GM21737 (cell line): ENCODE measurements at regions not wholly inside any gene's neighbourhood (a gene's known extent, or its start where the extent isn't known, plus 50 kb on each side); places are given as distances from the start of the nearest gene placed in this dataset.
"Not testable (repeated sequence)": the region's sequence is repeated elsewhere in the genome, so short reads cannot be mapped to it uniquely, and the experiment has no call there.

Experiments used
- ATAC-seq: cut with Tn5 transposase; IDR thresholded peaks from one replicate; pipeline ENCODE4 v1.9.1; 2021; ENCODE audit warnings: mild to moderate bottlenecking, moderate library complexity; ENCODE audit not compliant: unreplicated experiment

DNA sequence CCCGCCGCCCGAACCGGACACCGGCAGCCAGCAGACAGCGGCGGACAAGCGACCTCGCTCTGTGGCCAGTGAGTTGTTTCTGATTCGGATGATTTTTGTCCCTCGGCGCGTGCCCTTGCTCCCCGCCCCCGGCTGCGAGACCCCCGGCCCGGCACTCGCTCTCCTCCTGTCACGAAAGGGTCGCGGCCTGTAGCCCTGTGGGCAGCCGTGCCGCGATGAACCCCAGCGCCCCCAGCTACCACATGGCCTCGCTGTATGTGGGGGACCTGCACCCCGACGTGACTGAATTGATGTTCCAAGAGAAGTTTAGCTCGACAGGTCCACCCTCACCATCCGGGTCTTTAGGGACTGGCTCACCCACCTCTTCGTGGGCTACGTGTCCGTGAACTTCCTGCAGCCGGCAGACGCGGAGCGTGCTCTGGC, 1257.5 kb upstream of the ACVR2A start:
- no peak for ATAC-seq

DNA sequence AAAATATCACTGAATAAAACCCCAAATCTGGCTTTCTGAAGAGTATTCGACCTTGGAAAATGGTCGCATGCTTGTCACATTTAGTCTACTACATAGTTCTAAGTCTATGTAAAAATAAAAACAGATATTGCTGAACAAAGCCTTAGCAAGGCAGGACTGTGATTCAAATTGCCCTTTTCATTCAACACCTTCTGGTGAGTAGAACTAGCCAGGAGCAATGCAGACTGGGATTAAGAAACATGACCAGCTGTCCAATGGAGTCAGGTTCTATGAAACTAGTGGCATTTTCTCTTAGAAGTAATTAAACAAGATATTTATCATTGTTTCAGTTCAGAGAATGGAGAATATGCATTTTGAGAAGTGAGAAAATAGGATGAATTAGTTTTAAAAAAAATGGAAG, 1260.5 kb upstream of the ACVR2A start:
- ATAC-seq, result no peak

DNA sequence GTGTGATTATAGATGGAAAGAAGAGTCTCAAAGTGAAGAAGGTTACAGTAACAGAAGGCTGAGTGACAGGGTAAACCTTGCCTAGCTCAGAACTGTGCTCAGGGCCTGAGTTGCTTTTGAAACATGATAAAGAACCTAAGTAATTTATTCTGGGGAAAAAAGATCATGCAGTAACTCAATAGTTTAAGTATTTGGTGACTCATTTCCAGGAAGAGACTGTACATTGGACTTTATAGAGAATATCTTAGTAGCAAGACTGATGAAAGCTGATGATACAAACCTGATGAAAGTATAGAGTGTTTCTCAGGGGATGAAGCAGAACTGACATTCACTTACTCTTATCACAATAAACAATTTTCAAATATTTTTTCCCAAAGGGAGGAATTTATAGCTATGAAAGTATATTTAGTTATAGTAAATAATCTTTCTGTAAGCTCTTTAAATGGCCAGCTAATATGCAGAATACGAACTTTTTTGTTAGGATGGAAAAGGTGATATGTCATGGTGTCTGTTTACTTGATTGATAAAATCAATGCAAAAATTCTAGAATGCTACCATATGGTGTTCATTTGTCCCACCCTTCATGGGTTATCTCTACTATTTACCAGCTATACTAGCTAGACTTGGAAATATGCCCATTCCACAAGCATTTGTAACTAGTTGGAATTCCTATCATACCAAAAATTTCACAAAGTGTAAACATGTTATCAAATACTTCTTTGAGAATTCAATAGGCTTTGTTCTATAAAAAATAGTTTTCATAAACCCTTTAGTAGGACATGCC, 1265.5 kb upstream of the ACVR2A start:
- ATAC-seq, result no peak

DNA sequence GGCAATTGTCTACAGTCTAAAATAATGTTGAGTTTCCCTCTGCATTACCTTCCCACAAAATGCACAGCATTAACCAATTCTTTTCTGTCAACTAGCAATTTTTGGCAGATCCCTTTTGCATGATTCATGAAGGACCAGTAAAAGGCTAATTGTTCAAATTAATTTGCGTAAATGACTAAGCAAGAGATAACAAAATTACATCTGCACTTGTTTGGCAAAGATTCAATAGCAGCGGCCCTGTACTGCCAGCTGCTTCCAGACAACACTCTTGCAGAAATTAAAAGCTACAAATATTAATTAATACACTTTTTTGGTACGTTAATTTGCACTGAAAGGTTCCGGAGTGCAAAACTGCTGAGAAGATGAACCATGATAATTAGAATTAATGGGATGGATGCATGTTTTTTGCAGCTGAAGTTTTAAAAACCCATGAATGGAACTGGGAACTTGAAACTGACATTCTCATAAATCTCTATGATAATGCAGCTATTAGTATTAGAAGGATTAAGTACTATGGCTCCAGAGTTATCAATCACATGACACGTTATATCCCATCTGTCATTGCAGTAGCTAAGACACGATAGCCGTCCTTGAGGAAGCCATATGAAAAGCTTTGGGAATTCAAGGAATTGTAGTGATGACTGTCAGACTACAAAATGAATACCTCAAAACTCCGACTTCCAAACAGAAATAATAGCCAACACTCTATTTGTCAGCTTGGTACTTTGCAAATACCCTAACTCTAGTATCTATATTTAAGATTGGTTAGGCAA, 1268.3 kb upstream of the ACVR2A start:
- no peak for ATAC-seq

DNA sequence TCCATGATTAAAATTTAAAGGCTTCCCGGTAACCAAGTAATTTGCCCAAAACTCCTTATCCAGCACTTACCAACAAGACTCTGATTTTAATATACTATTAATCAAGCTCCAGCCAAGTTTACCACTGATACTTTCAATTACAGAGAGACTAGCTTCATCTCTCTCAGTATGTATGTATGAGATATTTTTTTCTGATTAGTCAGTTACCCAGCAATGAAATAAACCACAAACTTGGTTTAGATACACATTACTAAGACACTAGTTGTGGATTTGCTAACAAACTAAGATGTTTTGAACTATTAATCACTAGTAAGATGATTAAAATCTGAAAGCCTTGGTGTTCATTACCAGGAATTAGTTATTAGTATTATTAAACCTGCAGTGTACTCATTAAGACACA, 1272.2 kb upstream of the ACVR2A start:
- no peak for ATAC-seq

DNA sequence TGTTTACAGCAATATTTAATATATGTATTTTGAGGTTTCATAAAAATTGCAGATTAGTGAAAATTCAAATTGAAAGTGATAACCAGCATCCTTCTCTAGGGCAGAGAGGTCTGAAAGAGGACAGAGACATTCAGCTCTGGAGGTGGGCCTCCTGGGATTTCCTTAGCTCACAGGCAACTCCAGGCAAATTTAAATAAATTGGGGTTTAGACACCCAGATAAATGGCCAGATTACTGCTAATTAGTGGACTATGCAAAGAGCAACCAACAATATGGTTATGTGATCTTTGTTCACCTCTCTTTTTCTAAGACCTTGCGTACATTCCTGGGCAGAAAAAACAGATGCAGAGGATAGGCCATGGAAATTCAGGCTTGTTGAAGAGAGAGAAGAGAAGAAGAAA, 1282.8 kb upstream of the ACVR2A start:
- no peak for ATAC-seq

DNA sequence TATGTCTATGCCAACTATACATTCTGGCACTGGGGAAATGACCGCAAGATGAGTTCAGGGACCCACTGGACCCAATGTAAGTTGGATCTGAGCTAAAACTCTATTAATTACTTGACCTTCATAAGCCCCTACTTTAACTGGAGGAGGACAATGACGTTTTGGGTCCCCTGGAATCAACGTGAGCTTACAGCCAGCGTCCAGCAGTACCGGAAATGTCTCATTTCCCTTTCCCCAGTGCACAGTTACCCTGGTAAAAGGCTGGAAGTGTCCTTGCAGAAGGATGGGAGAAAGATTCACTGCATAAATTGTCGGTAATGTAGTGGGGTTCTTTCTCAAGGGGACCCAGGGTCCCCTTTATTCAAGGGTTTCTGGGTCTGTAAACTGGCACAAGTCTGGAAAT, 1297.6 kb upstream of the ACVR2A start:
- ATAC-seq, result no peak

DNA sequence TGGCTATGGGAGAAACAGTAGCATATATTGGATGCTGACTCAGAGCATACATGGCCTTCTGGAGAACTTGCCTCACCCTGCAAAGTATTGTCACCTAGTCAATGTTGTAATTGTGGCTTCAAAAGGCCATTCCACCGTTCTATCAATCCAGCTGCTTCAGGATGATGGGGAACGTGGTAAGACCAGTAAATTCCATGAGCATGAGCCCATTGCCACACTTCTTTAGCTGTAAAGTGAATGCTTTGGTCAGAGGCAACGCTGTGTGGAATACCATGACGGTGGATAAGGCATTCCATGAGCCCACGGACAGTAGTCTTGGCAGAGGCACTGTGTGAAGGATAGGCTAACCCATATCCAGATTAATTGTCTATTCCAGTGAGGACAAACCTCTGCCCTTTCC, 1300.1 kb upstream of the ACVR2A start:
- no peak for ATAC-seq

DNA sequence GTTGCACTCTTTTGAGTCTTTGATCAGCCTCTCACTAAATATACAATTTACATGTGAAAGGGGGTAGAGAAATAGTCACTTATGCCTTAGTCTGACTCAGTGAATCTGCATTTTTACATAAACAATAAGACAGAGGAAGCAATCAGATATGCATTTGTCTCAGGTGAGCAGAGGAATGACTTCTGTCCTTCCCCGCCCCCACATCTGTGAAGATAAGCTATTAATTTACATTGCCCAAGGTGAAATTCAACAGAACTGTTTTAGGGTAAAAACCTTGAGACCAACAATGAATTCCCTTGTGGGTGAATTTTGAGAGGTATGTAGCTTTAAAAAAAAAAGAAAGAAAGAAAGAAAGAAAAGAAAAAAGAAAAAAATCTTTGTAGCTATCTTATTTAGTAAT, 1302.9 kb upstream of the ACVR2A start:
- no peak for ATAC-seq

DNA sequence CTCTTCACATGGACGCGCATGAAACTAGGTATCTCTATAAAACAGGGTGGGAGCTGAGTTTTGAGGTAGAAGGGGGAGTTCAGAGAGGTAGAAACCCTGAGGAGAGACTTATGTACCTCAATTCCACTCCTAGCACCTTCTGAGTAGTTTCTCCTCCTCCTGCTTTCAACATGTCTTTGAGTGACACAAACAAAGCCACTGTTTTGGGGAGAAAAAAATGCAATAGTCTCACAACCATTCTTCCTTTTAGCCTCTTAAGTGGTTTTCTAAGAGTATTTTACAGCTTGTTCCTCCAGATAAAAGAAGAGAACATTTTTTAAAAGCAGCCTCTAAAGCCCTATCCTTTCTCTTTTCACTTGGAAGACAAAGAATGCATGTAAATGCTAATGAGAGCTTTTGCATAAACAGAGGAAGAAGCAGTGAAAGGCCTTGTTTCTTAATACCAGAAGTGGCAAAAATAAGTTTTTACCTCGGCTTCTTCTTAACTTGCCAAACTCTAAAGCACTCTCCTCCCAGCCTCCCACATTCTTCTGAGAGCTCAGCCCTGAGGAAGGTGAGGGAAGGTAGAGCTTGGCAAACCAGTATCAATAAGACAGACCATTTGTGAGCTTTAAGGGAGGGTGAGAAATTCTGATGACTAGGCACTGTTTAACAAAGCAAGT, 1304.4 kb upstream of the ACVR2A start:
- no peak for ATAC-seq

DNA sequence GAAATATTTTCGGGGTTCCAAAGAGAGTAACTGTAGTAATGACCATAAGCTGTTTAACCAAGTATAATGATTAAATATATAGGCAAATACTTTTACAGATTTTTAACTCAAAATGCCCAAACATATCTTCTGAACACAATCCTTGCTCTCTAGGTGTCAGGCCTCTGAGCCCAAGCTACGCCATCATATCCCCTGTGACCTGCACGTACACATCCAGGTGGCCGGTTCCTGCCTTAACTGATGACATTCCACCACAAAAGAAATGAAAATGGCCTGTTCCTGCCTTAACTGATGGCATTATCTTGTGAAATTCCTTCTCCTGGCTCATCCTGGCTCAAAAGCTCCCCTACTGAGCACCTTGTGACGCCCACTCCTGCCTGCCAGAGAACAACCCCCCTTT, 1305.1 kb upstream of the ACVR2A start:
- not testable (repeated sequence) for ATAC-seq

DNA sequence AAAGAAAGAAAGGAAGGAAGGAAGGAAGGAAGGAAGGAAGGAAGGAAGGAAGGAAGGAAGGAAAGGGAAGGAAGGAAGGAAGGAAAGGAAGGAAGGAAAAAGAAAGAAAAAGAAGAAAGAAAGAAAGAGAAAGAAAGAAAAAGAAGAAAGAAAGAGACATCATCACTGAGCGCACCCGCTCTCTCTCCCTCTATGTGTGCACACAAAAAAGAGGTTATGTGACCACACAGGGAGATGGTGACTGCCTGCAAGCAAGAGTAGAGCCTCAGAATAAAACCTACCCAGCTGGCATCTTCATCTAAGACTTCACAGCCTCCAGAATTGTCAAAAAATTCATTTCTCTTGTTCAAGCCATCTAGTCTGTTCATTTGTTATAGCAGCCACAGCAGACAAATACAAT, 1307.4 kb upstream of the ACVR2A start:
- no peak for ATAC-seq

DNA sequence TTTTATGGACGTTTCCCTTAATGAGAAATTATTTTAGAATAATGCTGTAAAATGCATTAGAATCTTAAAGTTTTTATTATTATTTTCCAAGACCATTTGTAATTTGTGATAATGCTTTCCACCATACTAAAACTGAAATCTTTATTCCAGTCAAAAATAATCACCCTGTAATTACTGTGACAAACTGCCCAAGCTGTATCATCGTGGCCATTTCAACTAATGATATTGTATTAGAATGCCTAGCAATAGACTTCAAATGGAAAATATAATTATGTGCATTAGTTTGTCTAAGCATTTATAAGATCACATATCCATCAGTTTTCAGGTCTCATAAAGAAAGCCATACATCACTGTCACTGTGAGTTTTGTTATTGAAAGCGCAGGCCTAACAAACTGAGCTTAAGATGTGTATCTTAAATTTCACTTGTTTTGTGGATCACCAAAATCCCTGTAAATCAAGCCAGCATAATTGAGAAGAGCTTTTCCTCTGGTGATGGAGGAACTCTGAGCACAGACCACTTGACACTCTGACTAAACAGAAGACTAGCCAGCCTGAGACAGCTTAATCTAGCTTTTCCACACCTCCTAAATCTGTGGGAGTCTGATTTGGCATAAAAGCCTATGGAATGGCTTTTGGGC, 1312.2 kb upstream of the ACVR2A start:
- ATAC-seq, result no peak

DNA sequence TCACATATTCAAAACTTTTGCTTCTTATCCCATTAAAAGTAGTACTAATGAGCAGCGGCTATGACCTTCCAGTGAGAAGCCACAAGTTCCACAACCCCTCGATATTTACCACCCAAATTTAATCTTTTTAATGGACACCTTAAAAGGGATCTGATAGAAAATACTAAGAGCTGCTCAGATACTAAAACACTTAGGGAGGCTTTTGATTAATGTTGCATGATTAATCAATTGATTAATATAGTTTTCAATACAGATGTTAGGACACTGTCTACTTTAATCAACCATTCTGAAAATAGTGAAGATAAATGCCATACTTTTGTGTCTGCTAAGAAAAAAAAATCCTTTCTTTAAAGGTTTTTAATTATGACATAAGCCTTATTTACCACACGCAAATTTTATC, 1312.8 kb upstream of the ACVR2A start:
- ATAC-seq, result no peak

DNA sequence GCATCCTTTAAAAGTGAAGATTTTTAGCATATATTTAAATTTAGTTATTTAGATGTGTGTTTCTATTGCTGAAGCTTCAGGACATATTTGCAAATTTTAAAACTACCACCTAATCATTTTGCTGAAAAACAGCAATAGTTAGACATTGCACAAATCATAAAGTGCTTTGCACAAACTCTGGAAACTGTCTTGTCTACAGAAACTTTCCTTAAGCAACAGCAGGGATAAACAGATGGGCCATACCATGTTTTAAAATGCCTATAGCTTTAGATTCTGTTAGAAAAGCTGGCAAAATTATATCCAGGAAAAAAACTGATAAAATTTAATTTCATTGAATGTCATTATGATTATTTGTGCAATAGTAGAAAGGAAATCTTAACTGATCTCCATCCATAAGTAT, 1313.9 kb upstream of the ACVR2A start:
- no peak for ATAC-seq

DNA sequence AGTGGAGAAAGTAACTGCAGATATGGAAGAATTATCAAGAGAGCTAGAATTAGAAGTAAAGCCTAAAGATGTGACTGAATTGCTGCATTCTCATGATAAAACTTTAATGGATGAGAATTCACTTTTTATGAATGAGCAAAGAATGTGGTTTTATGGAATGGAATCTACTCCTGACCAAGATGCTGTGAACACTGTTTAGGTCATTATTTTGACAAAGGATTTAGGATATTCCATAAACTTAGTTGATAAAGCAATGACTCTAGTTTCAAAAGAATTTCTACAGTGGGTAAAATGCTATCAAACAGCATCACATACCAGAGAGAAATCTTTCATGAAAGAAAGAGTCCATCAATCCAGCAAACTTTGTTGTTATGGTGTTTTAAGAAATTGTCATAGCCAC, 1317.7 kb upstream of the ACVR2A start:
- ATAC-seq, result no peak

DNA sequence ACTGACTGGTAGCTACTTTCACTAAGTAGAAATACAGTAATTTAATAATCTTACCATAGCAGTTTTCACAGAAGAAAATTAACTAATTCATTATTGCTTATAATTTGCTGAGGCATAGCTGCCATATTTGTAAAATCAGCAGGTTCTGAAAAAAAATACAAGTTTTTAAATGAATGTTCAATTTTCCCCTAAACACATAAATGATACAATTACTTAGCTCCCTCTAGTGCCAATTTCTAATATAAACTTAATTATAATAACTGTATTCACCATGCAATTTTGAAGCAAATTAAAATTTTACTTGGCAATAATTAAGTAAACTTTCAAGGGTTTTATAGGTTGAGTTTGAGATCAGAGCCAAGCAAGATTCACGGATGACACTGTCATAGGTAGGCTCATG, 1321.6 kb upstream of the ACVR2A start:
- ATAC-seq, result no peak

DNA sequence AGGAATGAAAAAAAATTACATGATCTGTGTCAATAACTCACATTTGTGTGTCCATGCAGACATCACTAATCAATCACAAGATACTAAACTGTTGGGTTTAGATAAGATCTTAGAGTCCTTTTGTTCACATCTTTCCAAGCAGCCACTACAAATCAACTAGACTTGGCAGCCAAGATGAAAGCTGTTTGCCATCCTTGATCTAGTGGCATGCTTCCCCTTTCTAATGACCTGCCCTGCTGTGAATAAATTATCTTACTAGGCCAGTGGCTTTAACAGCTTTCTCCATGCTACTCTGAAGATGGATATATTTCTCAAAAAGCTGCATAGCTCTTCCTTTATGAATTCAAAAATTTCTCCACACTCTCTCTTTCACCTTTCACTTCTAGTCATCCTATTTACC, 1338.0 kb upstream of the ACVR2A start:
- no peak for ATAC-seq

DNA sequence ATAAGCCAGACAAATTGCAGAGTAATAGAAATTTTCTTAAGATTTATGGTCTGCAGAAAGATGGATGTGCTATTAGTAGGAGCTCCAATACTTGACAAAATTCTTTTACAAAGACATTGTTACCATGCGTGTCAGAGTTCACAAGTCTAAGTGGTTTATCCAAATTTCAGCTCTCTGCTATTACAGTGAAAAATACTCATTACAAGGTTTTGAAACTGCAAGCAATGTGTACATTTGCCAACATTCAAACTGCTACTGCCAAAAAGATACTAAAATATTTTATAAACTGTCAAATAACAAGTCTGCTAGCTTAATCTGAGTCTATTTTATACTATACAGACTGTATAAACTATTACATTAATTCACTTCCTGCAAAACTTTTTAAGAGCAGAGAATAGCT, 1341.5 kb upstream of the ACVR2A start:
- no peak for ATAC-seq

DNA sequence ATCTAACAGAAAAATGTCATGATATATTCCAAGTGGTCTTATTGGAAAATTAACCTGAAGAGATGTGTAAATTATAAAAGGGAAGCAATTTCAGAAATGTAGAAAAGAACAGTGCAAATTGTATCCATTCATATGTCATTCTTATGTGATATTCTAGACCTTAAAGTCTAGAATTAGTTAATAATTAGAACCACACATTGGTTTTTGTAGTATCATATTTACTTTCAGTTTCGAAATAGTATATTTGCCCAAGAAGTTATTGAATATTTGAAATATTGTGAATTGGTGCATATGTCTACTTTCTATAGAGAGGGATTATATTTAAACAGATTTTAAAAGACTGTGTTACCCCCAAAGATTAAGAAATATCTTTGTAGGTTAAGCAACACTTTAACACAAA, 1348.6 kb upstream of the ACVR2A start:
- no peak for ATAC-seq

DNA sequence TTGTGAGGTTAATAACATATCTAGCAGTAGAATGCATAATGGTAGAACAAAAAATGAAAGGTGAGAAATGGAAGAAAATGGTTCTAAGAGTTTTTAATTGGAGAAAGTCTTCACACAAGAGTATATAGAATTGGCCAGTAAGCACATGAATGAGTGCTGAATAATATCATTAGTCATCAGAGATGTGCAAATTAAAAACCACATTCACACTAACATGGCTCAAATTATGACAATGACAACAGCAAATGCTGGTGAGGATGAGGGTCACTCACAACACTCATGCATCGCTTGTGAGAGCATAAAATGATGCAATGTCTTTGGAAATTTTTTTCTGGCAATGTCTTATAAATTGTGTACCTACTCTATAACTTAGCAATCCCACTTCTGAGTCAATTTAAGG, 1355.4 kb upstream of the ACVR2A start:
- ATAC-seq, result no peak

DNA sequence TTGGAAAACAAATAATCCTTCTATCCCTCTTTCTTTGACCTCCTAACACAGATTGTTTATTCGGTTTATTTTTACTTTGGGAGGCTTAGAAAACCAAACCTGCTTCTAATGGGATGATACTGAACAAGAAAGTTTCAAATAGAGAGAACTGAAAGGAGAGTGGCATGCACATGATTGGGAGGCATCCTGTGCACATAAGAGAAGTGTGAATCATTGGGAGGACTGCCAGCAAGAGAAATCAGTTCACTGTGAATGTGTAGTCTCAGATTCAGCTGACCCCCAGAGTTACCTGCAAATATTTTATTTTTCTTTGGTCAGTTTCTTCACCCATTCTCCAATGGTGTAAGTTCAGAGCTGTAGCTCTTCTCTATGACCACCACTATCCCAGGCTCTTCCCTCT, 1363.2 kb upstream of the ACVR2A start:
- ATAC-seq, result no peak
